ENCODE measurements at regions not wholly inside any gene's neighbourhood (a gene's known extent, or its start where the extent isn't known, plus 50 kb on each side); places are given as distances from the start of the nearest gene placed in this dataset.

DNA sequence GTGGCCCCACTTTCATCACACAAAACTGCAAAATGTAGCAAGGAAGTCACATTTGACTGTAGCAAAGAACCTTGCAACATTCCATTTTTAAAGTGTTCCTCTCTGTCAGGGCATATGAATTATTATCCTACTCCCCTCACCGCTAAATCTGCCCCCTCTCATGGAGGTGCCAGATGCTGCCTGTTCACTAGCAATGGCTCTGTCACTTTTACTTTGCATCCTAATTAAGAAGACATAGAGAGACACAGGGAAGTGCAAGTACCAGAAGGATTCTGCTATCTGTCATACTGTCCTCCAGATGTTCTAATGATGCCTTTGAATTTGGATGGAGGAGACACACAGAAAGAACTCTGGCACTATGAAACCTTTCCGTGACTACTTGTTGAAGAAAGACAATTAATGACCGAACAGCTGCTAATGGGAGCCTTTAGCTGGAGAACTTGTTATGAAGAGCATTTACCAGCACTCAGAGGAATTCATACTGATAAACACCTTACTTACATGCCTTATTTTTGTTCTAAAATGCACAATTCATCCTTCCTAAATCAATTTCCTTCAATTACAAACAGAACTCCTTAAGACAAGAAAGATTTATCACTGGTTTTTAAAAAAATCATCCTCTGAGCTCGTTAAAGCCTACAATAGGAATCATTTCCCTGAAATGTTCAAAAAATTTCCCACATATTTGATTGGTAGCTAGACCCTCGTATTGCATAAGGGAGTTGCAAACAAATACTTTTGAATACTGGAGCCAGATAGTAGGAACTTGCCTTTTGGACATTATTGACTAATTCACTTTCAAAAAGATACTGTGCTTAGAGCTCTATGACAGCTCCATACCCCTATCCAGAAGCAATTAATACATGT, 292.6 kb downstream of the UBE3D start:
- TF ChIP-seq, protein P1, sequence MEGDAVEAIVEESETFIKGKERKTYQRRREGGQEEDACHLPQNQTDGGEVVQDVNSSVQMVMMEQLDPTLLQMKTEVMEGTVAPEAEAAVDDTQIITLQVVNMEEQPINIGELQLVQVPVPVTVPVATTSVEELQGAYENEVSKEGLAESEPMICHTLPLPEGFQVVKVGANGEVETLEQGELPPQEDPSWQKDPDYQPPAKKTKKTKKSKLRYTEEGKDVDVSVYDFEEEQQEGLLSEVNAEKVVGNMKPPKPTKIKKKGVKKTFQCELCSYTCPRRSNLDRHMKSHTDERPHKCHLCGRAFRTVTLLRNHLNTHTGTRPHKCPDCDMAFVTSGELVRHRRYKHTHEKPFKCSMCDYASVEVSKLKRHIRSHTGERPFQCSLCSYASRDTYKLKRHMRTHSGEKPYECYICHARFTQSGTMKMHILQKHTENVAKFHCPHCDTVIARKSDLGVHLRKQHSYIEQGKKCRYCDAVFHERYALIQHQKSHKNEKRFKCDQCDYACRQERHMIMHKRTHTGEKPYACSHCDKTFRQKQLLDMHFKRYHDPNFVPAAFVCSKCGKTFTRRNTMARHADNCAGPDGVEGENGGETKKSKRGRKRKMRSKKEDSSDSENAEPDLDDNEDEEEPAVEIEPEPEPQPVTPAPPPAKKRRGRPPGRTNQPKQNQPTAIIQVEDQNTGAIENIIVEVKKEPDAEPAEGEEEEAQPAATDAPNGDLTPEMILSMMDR (IDR thresholded peaks at IDR 0.05) = no peak
- TF ChIP-seq POLR2A (IDR thresholded peaks at IDR 0.05) = no peak
